Breast epithelium (tissue), 3 donors: ENCODE measurements at regions not wholly inside any gene's neighbourhood (a gene's known extent, or its start where the extent isn't known, plus 50 kb on each side); places are given as distances from the start of the nearest gene placed in this dataset.

ENCODE experiments used
- POLR2A ChIP-seq: fragments of 450-650 bp; IDR thresholded peaks from one replicate; pipeline ENCODE4 v1.6.1; 2016; ENCODE audit warnings: antibody characterized with exemption, mild to moderate bottlenecking, moderate library complexity
- POLR2AphosphoS5 ChIP-seq, 3 donors: sonication (generic); formaldehyde crosslinking; IDR thresholded peaks; one replicate each; pipeline ENCODE4 v1.6.1; 2017; ENCODE audit warnings: antibody characterized with exemption in 3 of 3
- TF ChIP-seq, protein P1 (sequence below), 3 donors: fragments of 450-650 bp; IDR thresholded peaks; one replicate each; pipeline ENCODE4 v1.5.1; 2016 to 2017; ENCODE audit warnings: antibody characterized with exemption in 3 of 3, mild to moderate bottlenecking in 3 of 3, moderate library complexity in 3 of 3

DNA sequence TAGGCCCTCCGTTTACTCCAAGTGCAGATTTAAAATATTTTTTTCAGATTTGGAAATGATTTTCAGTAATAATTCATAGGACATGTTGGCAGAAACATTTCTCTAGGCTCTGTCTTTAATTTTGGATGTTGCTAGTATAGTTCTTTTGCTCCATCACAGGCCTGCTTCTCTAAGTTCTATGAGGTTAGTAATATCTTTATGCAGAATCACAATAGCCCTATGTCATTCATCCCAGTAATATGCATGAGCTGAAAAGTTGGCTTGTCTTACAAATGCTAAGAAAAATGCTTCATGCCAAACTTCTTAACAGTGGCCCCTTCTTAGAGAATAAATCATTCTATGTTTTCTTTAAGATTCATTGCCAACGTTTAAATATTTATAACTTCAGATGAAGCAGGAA, 148.3 kb upstream of the TLL1 start:
- TF ChIP-seq, protein P1, sequence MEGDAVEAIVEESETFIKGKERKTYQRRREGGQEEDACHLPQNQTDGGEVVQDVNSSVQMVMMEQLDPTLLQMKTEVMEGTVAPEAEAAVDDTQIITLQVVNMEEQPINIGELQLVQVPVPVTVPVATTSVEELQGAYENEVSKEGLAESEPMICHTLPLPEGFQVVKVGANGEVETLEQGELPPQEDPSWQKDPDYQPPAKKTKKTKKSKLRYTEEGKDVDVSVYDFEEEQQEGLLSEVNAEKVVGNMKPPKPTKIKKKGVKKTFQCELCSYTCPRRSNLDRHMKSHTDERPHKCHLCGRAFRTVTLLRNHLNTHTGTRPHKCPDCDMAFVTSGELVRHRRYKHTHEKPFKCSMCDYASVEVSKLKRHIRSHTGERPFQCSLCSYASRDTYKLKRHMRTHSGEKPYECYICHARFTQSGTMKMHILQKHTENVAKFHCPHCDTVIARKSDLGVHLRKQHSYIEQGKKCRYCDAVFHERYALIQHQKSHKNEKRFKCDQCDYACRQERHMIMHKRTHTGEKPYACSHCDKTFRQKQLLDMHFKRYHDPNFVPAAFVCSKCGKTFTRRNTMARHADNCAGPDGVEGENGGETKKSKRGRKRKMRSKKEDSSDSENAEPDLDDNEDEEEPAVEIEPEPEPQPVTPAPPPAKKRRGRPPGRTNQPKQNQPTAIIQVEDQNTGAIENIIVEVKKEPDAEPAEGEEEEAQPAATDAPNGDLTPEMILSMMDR (IDR thresholded peaks at IDR 0.05): no peak
- TF ChIP-seq POLR2A (no peak), POLR2AphosphoS5 (IDR thresholded peaks at IDR 0.05) (no peak)
